ENCODE measurements at regions not wholly inside any gene's neighbourhood (a gene's known extent, or its start where the extent isn't known, plus 50 kb on each side); places are given as distances from the start of the nearest gene placed in this dataset.

GRCh38 chrX:131614241-131614640, 70.4 kb downstream of the OR13H1 start:
- TF ChIP-seq, protein P1, sequence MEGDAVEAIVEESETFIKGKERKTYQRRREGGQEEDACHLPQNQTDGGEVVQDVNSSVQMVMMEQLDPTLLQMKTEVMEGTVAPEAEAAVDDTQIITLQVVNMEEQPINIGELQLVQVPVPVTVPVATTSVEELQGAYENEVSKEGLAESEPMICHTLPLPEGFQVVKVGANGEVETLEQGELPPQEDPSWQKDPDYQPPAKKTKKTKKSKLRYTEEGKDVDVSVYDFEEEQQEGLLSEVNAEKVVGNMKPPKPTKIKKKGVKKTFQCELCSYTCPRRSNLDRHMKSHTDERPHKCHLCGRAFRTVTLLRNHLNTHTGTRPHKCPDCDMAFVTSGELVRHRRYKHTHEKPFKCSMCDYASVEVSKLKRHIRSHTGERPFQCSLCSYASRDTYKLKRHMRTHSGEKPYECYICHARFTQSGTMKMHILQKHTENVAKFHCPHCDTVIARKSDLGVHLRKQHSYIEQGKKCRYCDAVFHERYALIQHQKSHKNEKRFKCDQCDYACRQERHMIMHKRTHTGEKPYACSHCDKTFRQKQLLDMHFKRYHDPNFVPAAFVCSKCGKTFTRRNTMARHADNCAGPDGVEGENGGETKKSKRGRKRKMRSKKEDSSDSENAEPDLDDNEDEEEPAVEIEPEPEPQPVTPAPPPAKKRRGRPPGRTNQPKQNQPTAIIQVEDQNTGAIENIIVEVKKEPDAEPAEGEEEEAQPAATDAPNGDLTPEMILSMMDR (tag by site-specific recombination; IDR thresholded peaks at IDR 0.05) = no peak
- TF ChIP-seq HOXA7 (CRISPR knock-in tag; IDR thresholded peaks at IDR 0.05; ENCODE audit: borderline replicate concordance) = no peak
- TF ChIP-seq YY1 (tag by site-specific recombination; IDR thresholded peaks at IDR 0.05) = no peak
- no peak for TF ChIP-seq KLF1 (tag by site-specific recombination; IDR thresholded peaks at IDR 0.05)
- no peak for TF ChIP-seq ZBTB26 (tag by site-specific recombination; optimal IDR thresholded peaks at IDR 0.05)
- TF ChIP-seq ZFP41 (tag by site-specific recombination; IDR thresholded peaks at IDR 0.05; ENCODE audit: borderline replicate concordance) = no peak
- TF ChIP-seq, protein P2, sequence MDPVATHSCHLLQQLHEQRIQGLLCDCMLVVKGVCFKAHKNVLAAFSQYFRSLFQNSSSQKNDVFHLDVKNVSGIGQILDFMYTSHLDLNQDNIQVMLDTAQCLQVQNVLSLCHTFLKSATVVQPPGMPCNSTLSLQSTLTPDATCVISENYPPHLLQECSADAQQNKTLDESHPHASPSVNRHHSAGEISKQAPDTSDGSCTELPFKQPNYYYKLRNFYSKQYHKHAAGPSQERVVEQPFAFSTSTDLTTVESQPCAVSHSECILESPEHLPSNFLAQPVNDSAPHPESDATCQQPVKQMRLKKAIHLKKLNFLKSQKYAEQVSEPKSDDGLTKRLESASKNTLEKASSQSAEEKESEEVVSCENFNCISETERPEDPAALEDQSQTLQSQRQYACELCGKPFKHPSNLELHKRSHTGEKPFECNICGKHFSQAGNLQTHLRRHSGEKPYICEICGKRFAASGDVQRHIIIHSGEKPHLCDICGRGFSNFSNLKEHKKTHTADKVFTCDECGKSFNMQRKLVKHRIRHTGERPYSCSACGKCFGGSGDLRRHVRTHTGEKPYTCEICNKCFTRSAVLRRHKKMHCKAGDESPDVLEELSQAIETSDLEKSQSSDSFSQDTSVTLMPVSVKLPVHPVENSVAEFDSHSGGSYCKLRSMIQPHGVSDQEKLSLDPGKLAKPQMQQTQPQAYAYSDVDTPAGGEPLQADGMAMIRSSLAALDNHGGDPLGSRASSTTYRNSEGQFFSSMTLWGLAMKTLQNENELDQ (tag by site-specific recombination; IDR thresholded peaks at IDR 0.05; ENCODE audit: low read depth) = no peak
- no peak for TF ChIP-seq ZNF623 (tag by site-specific recombination; IDR thresholded peaks at IDR 0.05)
- TF ChIP-seq ZNF266 (tag by site-specific recombination; IDR thresholded peaks at IDR 0.05; ENCODE audit: low read depth) = no peak

Data from HEK293 (cell line).